Natural killer cell (primary cell): ENCODE measurements at regions not wholly inside any gene's neighbourhood (a gene's known extent, or its start where the extent isn't known, plus 50 kb on each side); places are given as distances from the start of the nearest gene placed in this dataset.

Experiments used
- ATAC-seq, 3 donors: fragments of 150-1000 bp in 2 of 3; fragments of 200-7000 bp in 1 of 3; cut with Tn5 transposase; 1 replicate in 1 of 3; 2 replicates in 2 of 3; pipeline ENCODE4 v1.10.0; 2021; ENCODE audit warnings: mild to moderate bottlenecking in 2 of 3, moderate library complexity in 2 of 3
- DNase-seq, 2 donors: peaks; one replicate each; pipeline versions ENCODE4 v3.0.0 to v3.0.0-alpha.2; 2013 to 2021; ENCODE audit warnings: mixed read lengths in 1 of 2
- H3K27ac ChIP-seq: one replicate; pipeline ENCODE4 v1.5.1; 2013; ENCODE audit warnings: mild to moderate bottlenecking, low read length
- H3K27me3 ChIP-seq: one replicate; pipeline ENCODE4 v1.6.1; 2013; ENCODE audit warnings: low read length; ENCODE audit not compliant: control insufficient read depth, insufficient read depth
- H3K36me3 ChIP-seq: one replicate; pipeline ENCODE4 v1.6.1; 2013; ENCODE audit warnings: low read length; ENCODE audit not compliant: control insufficient read depth, insufficient read depth
- H3K4me1 ChIP-seq: one replicate; pipeline ENCODE4 v1.6.1; 2013; ENCODE audit warnings: low read length; ENCODE audit not compliant: control insufficient read depth, insufficient read depth
- H3K4me3 ChIP-seq: one replicate; pipeline ENCODE4 v1.5.1; 2013; ENCODE audit warnings: low read length
- H3K9me3 ChIP-seq: one replicate; pipeline ENCODE4 v1.6.1; 2013; ENCODE audit warnings: low read length; ENCODE audit not compliant: control insufficient read depth, insufficient read depth
- H3K27ac Mint-ChIP-seq, 2 donors: one replicate each; pipeline ENCODE4 v1.8.0; 2022; ENCODE audit warnings: mild to moderate bottlenecking in 2 of 2, mixed read lengths in 2 of 2, moderate library complexity in 1 of 2
- H3K27me3 Mint-ChIP-seq, 2 donors: one replicate each; pipeline ENCODE4 v1.8.0; 2022; ENCODE audit warnings: low read depth in 2 of 2, mixed read lengths in 2 of 2
- H3K36me3 Mint-ChIP-seq: one replicate; pipeline ENCODE4 v1.8.0; 2022; ENCODE audit warnings: mixed read lengths
- H3K4me1 Mint-ChIP-seq, 2 donors: one replicate each; pipeline ENCODE4 v1.8.0; 2022; ENCODE audit warnings: mixed read lengths in 2 of 2
- H3K4me3 Mint-ChIP-seq: one replicate; pipeline ENCODE4 v1.8.0; 2022; ENCODE audit warnings: mild to moderate bottlenecking, moderate library complexity, mixed read lengths
- H3K9me3 Mint-ChIP-seq, 2 donors: one replicate each; pipeline ENCODE4 v1.8.0; 2022; ENCODE audit warnings: mixed read lengths in 2 of 2
- CTCF ChIP-seq: fragments of 200-600 bp; IDR thresholded peaks from one replicate; pipeline ENCODE4 v1.8.0; 2022; ENCODE audit warnings: antibody characterized with exemption
- WGBS: methylation state at CpG from one replicate; pipeline ENCODE4 v1.1.7; 2013; ENCODE audit warnings: missing lambda C conversion rate; ENCODE audit not compliant: insufficient coverage; 5-methylcytosine and 5-hydroxymethylcytosine counted together
- intact Hi-C: fragments of 100-400 bp; cut with micrococcal nuclease; formaldehyde crosslinking; loops from one replicate; pipeline ENCODE4 v1.14.2; 2022

GRCh38 chr1:22376001-22376400 is 75.7 kb upstream of the ZBTB40 start:
- H3K27ac ChIP-seq, result no peak overlapping the region
- Mint-ChIP-seq H3K27me3 (peaks cover 2 to 6% of the 10 kb centered on the region in 2 donors), H3K9me3 (no peaks in the 10 kb centered on the region), H3K4me3 (no peak overlapping the region), H3K27ac (no peak overlapping the region), H3K36me3 (no peaks in the 10 kb centered on the region), H3K4me1 (no peaks in the 10 kb centered on the region)
- no peaks in the 10 kb centered on the region for H3K9me3 ChIP-seq
- no peaks in the 10 kb centered on the region for H3K27me3 ChIP-seq
- TF ChIP-seq CTCF, result no peak
- ATAC-seq, result no peak
- WGBS, result 86% methylated on average over 5 of the region's 5 CpGs
- DNase-seq, result no peak
- no peaks in the 10 kb centered on the region for H3K4me1 ChIP-seq
- H3K36me3 ChIP-seq, result no peaks in the 10 kb centered on the region
- intact Hi-C loops, result no loop called here
- H3K4me3 ChIP-seq, result no peak overlapping the region

- Mint-ChIP-seq H3K4me3 (no peak overlapping the region), H3K9me3 (no peaks in the 10 kb centered on the region), H3K4me1 (no peaks in the 10 kb centered on the region), H3K36me3 (no peaks in the 10 kb centered on the region), H3K27me3 (peaks cover 2% of the 10 kb centered on the region in 2 donors), H3K27ac (no peak overlapping the region)
- DNase-seq (no peak), ATAC-seq (no peak)
- WGBS, result 87% methylated on average over 8 of the region's 8 CpGs
- no peak for TF ChIP-seq CTCF
- Histone ChIP-seq H3K27me3 (no peaks in the 10 kb centered on the region), H3K36me3 (no peaks in the 10 kb centered on the region), H3K4me1 (no peaks in the 10 kb centered on the region), H3K4me3 (no peak overlapping the region), H3K27ac (no peak overlapping the region), H3K9me3 (no peaks in the 10 kb centered on the region)
- intact Hi-C loops, result no loop called here
Measured at GRCh38 chr1:22376546-22376945, 75.1 kb upstream of the ZBTB40 start.

GRCh38 chr1:22376976-22377375 is 74.7 kb upstream of the ZBTB40 start:
- H3K27me3 ChIP-seq, result no peaks in the 10 kb centered on the region
- Mint-ChIP-seq H3K4me1 (no peaks in the 10 kb centered on the region), H3K27ac (no peak overlapping the region), H3K4me3 (no peak overlapping the region), H3K36me3 (no peaks in the 10 kb centered on the region), H3K27me3 (peaks cover 0 to 2% of the 10 kb centered on the region in 2 donors), H3K9me3 (no peaks in the 10 kb centered on the region)
- no peaks in the 10 kb centered on the region for H3K4me1 ChIP-seq
- H3K27ac ChIP-seq, result no peak overlapping the region
- DNase-seq (no peak), ATAC-seq (no peak)
- no peaks in the 10 kb centered on the region for H3K36me3 ChIP-seq
- no peaks in the 10 kb centered on the region for H3K9me3 ChIP-seq
- intact Hi-C loops, result no loop called here
- TF ChIP-seq CTCF, result no peak
- 93% methylated on average over 3 of the region's 3 CpGs for WGBS
- H3K4me3 ChIP-seq, result no peak overlapping the region

- Histone ChIP-seq H3K9me3 (no peaks in the 10 kb centered on the region), H3K4me1 (no peaks in the 10 kb centered on the region), H3K27me3 (no peaks in the 10 kb centered on the region), H3K27ac (no peak overlapping the region), H3K4me3 (no peak overlapping the region), H3K36me3 (no peaks in the 10 kb centered on the region)
- no peak for TF ChIP-seq CTCF
- 61% methylated on average over 7 of the region's 7 CpGs for WGBS
- Mint-ChIP-seq H3K36me3 (no peaks in the 10 kb centered on the region), H3K9me3 (no peaks in the 10 kb centered on the region), H3K27ac (no peak overlapping the region), H3K27me3 (peaks cover 5 to 16% of the 10 kb centered on the region in 2 donors), H3K4me1 (no peaks in the 10 kb centered on the region), H3K4me3 (no peak overlapping the region)
- no peak for ATAC-seq
- no peak for DNase-seq
- intact Hi-C loops, result no loop called here
Measured at GRCh38 chr1:22379566-22379965, 72.1 kb upstream of the ZBTB40 start.
